HG02623 (cell line): ENCODE measurements at regions not wholly inside any gene's neighbourhood (a gene's known extent, or its start where the extent isn't known, plus 50 kb on each side); places are given as distances from the start of the nearest gene placed in this dataset.

Experiments used
- ATAC-seq: cut with Tn5 transposase; IDR thresholded peaks from one replicate; pipeline ENCODE4 v1.9.1; 2021; ENCODE audit warnings: moderate library complexity; ENCODE audit not compliant: unreplicated experiment

GRCh38 chr16:65224994-65225393, 103.1 kb upstream of the CDH11 start:
- ATAC-seq: no peak

- no peak for ATAC-seq
Observed at GRCh38 chr16:65224471-65224870, 102.6 kb upstream of the CDH11 start.

GRCh38 chr16:65223335-65223734, 101.5 kb upstream of the CDH11 start:
- ATAC-seq: no peak

GRCh38 chr16:65222536-65222935, 100.7 kb upstream of the CDH11 start:
- ATAC-seq: no peak

GRCh38 chr16:65222049-65222448, 100.2 kb upstream of the CDH11 start:
- no peak for ATAC-seq

- ATAC-seq: no peak
Observed at GRCh38 chr16:65219786-65220185, 97.9 kb upstream of the CDH11 start.

GRCh38 chr16:65218348-65218747, 96.5 kb upstream of the CDH11 start:
- ATAC-seq: no peak

GRCh38 chr16:65213866-65214595, 92.2 kb upstream of the CDH11 start:
- ATAC-seq: no peak

- no peak for ATAC-seq
Observed at GRCh38 chr16:65212791-65213190, 90.9 kb upstream of the CDH11 start.

- no peak for ATAC-seq
Observed at GRCh38 chr16:65212240-65212639, 90.4 kb upstream of the CDH11 start.

- ATAC-seq: no peak
Observed at GRCh38 chr16:65202461-65202860, 80.6 kb upstream of the CDH11 start.

- ATAC-seq: no peak
Observed at GRCh38 chr16:65201511-65201910, 79.6 kb upstream of the CDH11 start.

- no peak for ATAC-seq
Observed at GRCh38 chr16:65200857-65201256, 79.0 kb upstream of the CDH11 start.

- no peak for ATAC-seq
Observed at GRCh38 chr16:65200156-65200773, 78.4 kb upstream of the CDH11 start.

- ATAC-seq: no peak
Observed at GRCh38 chr16:65196420-65197075, 74.7 kb upstream of the CDH11 start.

GRCh38 chr16:65195998-65196397, 74.1 kb upstream of the CDH11 start:
- no peak for ATAC-seq

- no peak for ATAC-seq
Observed at GRCh38 chr16:65185241-65185778, 63.4 kb upstream of the CDH11 start.

GRCh38 chr16:65181071-65181561, 59.3 kb upstream of the CDH11 start:
- ATAC-seq: no peak

- no peak for ATAC-seq
Observed at GRCh38 chr16:65178151-65178550, 56.3 kb upstream of the CDH11 start.

- ATAC-seq: no peak
Observed at GRCh38 chr16:65176603-65177002, 54.7 kb upstream of the CDH11 start.

GRCh38 chr16:65172356-65172755, 50.5 kb upstream of the CDH11 start:
- ATAC-seq: no peak
